ENCODE measurements at regions not wholly inside any gene's neighbourhood (a gene's known extent, or its start where the extent isn't known, plus 50 kb on each side); places are given as distances from the start of the nearest gene placed in this dataset.

DNA sequence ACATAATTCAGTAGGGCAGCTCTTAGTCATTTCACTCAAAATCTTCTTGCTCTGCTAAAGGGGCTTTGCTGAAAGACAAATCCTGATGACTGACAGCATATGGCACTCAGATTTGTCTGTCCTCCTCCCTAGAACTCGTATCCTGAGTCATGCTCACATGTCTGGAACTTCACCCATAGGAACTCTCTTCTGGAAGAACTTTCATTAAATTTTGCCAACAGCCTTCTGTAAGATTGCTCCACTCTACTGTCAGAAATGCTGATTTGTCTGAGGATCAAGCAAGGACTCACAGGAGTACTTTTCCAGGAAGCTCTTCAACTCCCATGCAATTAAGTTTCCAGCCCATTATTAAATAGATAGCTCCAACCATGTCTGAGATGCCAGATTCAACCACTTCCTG lies 59.8 kb upstream of the SNX2 start:
- DNase-seq (ENCODE audit: low read depth), result peak; percentile 54
- TF ChIP-seq, protein P1, sequence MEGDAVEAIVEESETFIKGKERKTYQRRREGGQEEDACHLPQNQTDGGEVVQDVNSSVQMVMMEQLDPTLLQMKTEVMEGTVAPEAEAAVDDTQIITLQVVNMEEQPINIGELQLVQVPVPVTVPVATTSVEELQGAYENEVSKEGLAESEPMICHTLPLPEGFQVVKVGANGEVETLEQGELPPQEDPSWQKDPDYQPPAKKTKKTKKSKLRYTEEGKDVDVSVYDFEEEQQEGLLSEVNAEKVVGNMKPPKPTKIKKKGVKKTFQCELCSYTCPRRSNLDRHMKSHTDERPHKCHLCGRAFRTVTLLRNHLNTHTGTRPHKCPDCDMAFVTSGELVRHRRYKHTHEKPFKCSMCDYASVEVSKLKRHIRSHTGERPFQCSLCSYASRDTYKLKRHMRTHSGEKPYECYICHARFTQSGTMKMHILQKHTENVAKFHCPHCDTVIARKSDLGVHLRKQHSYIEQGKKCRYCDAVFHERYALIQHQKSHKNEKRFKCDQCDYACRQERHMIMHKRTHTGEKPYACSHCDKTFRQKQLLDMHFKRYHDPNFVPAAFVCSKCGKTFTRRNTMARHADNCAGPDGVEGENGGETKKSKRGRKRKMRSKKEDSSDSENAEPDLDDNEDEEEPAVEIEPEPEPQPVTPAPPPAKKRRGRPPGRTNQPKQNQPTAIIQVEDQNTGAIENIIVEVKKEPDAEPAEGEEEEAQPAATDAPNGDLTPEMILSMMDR (IDR thresholded peaks at IDR 0.05; ENCODE audit: insufficient read depth, low read length, severe bottlenecking), result no peak
- no peak overlapping the region for H3K4me3 ChIP-seq (ENCODE audit: low read depth, low read length)
- no peak for FAIRE-seq
- no peaks in the 10 kb centered on the region for H3K36me3 ChIP-seq (ENCODE audit: control insufficient read depth, insufficient read depth, low read length)
- H3K27me3 ChIP-seq (ENCODE audit: control insufficient read depth, insufficient read depth, low read length), result no peaks in the 10 kb centered on the region

DNA sequence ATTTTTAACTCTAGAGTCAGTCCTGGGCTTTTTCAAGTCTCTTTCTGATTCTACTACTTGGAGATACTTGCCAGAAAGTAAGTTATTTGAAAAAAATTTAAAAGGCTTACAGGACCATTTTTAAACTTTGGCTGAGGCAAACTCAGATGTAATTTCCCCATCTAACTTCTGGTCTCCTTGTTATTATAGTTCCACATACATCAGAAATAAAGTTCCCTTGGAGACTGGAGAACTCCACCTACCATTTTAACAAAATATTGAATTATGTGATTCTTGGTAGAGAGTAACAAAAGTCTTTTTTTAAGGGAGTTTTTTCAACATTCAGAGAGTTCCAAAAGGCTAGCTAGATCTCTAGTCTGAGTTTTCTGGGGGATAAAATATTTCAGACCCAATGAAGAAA lies 56.3 kb upstream of the SNX2 start:
- no peaks in the 10 kb centered on the region for H3K36me3 ChIP-seq (ENCODE audit: control insufficient read depth, insufficient read depth, low read length)
- TF ChIP-seq, protein P1 (IDR thresholded peaks at IDR 0.05; ENCODE audit: insufficient read depth, low read length, severe bottlenecking), result no peak
- no peak overlapping the region for H3K4me3 ChIP-seq (ENCODE audit: low read depth, low read length)
- no peak for FAIRE-seq
- H3K27me3 ChIP-seq (ENCODE audit: control insufficient read depth, insufficient read depth, low read length), result no peaks in the 10 kb centered on the region
- DNase-seq (ENCODE audit: low read depth), result no peak

DNA sequence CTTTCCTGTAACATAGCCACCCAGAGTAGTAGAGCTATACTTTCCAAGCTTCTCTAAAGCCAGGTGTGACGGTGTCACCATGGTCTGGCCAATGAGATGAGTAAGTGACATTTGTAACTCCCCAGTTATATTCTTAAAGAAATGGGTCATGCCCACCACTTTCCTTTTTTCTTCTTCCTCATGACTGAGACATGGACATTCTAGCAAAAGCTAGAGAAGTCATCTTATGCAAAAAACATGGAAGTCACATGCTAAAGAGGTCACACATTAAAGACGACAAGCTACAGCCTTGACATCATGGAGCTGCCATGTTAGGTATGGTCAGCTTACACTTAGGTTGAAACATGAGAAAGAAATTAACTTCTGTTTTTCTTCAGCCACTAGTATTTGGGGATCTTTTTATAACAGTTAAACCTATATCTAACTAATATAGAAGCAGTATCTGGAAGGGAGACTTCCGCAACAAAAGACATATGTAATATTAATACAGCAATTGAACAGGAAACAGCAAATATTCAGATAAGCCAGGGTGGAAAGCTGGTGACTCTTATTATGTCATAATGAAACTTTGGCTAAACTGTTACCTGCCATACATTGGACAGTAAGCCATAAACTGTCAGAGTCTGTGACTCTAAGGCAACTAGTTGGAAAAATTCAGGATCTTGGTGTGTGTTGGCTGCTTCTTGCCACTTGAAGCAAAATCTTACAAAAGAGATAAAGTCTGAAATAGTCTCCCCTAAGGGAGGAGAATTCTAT lies 54.7 kb upstream of the SNX2 start:
- Histone ChIP-seq H3K4me3 (ENCODE audit: low read depth, low read length) (no peak overlapping the region), H3K36me3 (ENCODE audit: control insufficient read depth, insufficient read depth, low read length) (no peaks in the 10 kb centered on the region), H3K27me3 (ENCODE audit: control insufficient read depth, insufficient read depth, low read length) (no peaks in the 10 kb centered on the region)
- no peak for DNase-seq (ENCODE audit: low read depth)
- TF ChIP-seq, protein P1 (IDR thresholded peaks at IDR 0.05; ENCODE audit: insufficient read depth, low read length, severe bottlenecking), result no peak
- FAIRE-seq, result no peak

DNA sequence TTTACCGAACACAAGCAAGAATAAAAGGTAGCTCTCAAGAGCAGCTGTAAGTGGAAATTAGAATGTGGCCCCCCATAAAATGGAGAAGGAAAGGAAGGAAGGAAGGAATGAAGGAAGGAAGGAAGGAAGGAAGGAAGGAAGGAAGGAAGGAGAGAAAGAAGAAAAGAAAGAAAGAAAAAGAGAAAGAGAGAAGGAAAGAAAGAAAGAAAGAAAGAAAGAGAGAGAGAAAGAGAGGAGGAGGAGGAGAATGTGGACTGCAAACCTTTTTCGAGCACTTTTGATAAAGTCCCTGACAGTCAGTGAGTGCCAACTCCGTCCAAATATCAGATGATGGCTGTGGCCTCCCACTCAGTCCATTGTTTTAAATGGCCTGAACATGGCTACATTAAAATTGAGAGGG lies 53.8 kb upstream of the SNX2 start:
- DNase-seq (ENCODE audit: low read depth) (no peak), FAIRE-seq (no peak)
- Histone ChIP-seq H3K27me3 (ENCODE audit: control insufficient read depth, insufficient read depth, low read length) (no peaks in the 10 kb centered on the region), H3K4me3 (ENCODE audit: low read depth, low read length) (no peak overlapping the region), H3K36me3 (ENCODE audit: control insufficient read depth, insufficient read depth, low read length) (no peaks in the 10 kb centered on the region)
- TF ChIP-seq, protein P1 (IDR thresholded peaks at IDR 0.05; ENCODE audit: insufficient read depth, low read length, severe bottlenecking), result no peak

DNA sequence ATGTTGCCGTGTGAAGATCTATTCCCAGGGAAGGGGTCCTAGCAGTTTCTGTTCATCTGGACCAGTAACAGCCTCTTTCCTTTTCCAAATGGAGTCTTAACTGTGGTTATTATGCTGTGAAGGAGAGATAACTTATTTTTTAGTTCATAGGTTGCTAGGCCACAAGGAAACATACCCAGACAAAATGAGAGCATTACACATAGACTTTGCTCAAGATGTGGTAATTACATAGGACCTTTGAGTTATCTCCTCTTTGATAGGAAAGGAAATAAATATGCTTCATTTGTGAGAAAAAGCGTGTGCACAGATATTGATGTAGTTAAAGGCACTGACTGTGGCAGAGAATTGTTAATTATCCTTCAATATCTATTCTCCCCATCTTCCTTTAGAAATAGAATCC lies 52.5 kb upstream of the SNX2 start:
- no peaks in the 10 kb centered on the region for H3K36me3 ChIP-seq (ENCODE audit: control insufficient read depth, insufficient read depth, low read length)
- DNase-seq (ENCODE audit: low read depth) (no peak), FAIRE-seq (no peak)
- no peaks in the 10 kb centered on the region for H3K27me3 ChIP-seq (ENCODE audit: control insufficient read depth, insufficient read depth, low read length)
- TF ChIP-seq, protein P1 (IDR thresholded peaks at IDR 0.05; ENCODE audit: insufficient read depth, low read length, severe bottlenecking), result no peak
- H3K4me3 ChIP-seq (ENCODE audit: low read depth, low read length), result no peak overlapping the region

Data from bronchial epithelial cell (primary cell).